ENCODE measurements at regions not wholly inside any gene's neighbourhood (a gene's known extent, or its start where the extent isn't known, plus 50 kb on each side); places are given as distances from the start of the nearest gene placed in this dataset.

DNA sequence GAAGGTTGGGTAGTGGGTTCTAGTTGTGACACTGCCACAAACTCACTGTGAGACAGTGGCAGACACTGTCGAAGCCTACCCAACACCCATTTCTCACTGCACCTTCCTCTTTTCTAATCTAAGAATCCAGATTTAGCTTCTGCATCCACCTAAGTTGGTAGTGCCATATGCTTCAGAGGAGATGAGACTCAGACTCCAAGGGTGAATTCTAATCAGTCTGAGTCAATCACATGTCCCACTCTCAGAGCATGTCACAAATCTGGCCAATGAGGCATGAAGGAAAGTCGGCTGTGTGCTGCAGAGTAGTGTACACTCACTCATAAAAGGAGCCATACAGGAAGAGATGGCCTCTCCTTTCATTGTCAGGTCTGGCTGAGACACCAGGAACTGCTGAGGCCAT lies 102.1 kb upstream of the RAP1B start:
- Histone ChIP-seq H3K4me1 (ENCODE audit: control insufficient read depth, insufficient read depth, low read length, poor library complexity, severe bottlenecking) (no peaks in the 10 kb centered on the region), H3K9me3 (ENCODE audit: control insufficient read depth, low read length) (no peaks in the 10 kb centered on the region), H3K4me3 (ENCODE audit: insufficient read depth, low read depth, low read length, poor library complexity, severe bottlenecking) (no peak overlapping the region), H3K27ac (ENCODE audit: insufficient read depth, low read length, poor library complexity, severe bottlenecking) (no peak overlapping the region), H3K36me3 (ENCODE audit: control insufficient read depth, insufficient read depth, low read length) (no peaks in the 10 kb centered on the region), H3K27me3 (replicated peaks; ENCODE audit: control insufficient read depth, insufficient read depth, low read length, poor library complexity, severe bottlenecking) (no peaks in the 10 kb centered on the region)
- no peak for DNase-seq

DNA sequence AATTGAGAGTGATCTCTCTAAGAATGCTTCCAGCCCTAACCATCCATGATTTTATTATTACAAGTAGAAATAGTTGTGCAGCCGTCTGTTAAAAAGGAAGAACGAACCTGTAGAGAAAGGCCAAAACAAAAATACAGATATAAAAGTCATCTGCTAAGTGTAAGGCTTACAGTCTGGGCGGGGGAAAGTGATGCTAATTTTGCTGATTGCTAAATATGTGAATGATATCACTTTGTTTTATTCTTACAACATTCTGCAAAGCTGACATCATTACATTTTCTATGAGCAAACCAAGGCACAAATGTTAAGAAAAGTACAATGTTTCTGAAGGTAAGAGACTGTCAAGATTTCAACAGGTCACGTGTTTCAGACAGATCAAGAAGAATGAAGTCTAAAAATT lies 101.5 kb upstream of the RAP1B start:
- H3K27ac ChIP-seq (ENCODE audit: insufficient read depth, low read length, poor library complexity, severe bottlenecking), result no peak overlapping the region
- H3K9me3 ChIP-seq (ENCODE audit: control insufficient read depth, low read length), result no peaks in the 10 kb centered on the region
- no peaks in the 10 kb centered on the region for H3K4me1 ChIP-seq (ENCODE audit: control insufficient read depth, insufficient read depth, low read length, poor library complexity, severe bottlenecking)
- no peak for DNase-seq
- no peaks in the 10 kb centered on the region for H3K27me3 ChIP-seq (replicated peaks; ENCODE audit: control insufficient read depth, insufficient read depth, low read length, poor library complexity, severe bottlenecking)
- no peak overlapping the region for H3K4me3 ChIP-seq (ENCODE audit: insufficient read depth, low read depth, low read length, poor library complexity, severe bottlenecking)
- no peaks in the 10 kb centered on the region for H3K36me3 ChIP-seq (ENCODE audit: control insufficient read depth, insufficient read depth, low read length)

DNA sequence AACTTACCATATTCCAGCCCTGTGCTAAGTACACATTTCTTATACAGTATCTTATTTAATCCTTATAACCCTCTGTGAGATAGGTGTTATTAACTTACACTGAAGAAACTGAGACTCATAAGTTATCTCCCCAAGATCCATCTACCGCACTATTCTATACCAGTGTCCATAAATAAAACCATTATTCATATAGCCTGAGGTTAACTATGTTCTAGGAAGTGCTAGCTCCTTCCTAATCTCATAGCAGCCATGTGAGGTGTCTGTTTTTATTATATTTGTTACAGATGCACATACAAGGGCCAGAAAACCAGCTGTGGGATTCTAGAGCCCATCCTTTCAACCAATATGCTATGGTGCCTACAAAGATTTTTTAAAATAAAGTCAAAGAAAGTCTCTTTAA lies 100.3 kb upstream of the RAP1B start:
- no peak for DNase-seq
- no peaks in the 10 kb centered on the region for H3K4me1 ChIP-seq (ENCODE audit: control insufficient read depth, insufficient read depth, low read length, poor library complexity, severe bottlenecking)

GRCh38 chr12:68514807-68515411 lies 95.8 kb upstream of the RAP1B start:
- Histone ChIP-seq H3K36me3 (ENCODE audit: control insufficient read depth, insufficient read depth, low read length) (no peaks in the 10 kb centered on the region), H3K4me3 (ENCODE audit: insufficient read depth, low read depth, low read length, poor library complexity, severe bottlenecking) (no peak overlapping the region), H3K9me3 (ENCODE audit: control insufficient read depth, low read length) (no peaks in the 10 kb centered on the region)

More for the DNA sequence above, 100.3 kb upstream of the RAP1B start:
- no peaks in the 10 kb centered on the region for H3K9me3 ChIP-seq (ENCODE audit: control insufficient read depth, low read length)
- no peaks in the 10 kb centered on the region for H3K36me3 ChIP-seq (ENCODE audit: control insufficient read depth, insufficient read depth, low read length)
- no peaks in the 10 kb centered on the region for H3K27me3 ChIP-seq (replicated peaks; ENCODE audit: control insufficient read depth, insufficient read depth, low read length, poor library complexity, severe bottlenecking)
- no peak overlapping the region for H3K4me3 ChIP-seq (ENCODE audit: insufficient read depth, low read depth, low read length, poor library complexity, severe bottlenecking)
- H3K27ac ChIP-seq (ENCODE audit: insufficient read depth, low read length, poor library complexity, severe bottlenecking), result no peak overlapping the region

DNA sequence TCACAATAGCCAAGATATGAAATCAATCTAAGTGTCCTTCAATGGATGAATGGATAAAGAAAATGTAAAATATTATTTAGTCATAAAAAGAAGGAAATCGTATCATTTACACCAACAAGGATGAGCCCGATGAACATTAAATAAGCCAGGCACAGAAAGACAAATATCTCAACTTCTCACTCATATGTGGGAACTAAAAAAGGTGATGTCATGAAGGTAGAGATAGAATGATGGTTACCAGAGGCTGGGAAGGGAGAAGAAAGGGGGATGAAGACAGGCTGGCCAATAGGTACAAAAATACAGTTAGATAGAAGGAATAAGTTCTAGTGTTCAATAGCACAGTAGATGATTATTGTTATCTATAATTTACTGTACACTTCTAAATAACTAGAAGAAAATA lies 94.9 kb upstream of the RAP1B start:
- no peak for DNase-seq
- no peak overlapping the region for H3K27ac ChIP-seq (ENCODE audit: insufficient read depth, low read length, poor library complexity, severe bottlenecking)
- H3K4me3 ChIP-seq (ENCODE audit: insufficient read depth, low read depth, low read length, poor library complexity, severe bottlenecking), result no peak overlapping the region
- no peaks in the 10 kb centered on the region for H3K9me3 ChIP-seq (ENCODE audit: control insufficient read depth, low read length)
- H3K4me1 ChIP-seq (ENCODE audit: control insufficient read depth, insufficient read depth, low read length, poor library complexity, severe bottlenecking), result no peaks in the 10 kb centered on the region
- H3K27me3 ChIP-seq (replicated peaks; ENCODE audit: control insufficient read depth, insufficient read depth, low read length, poor library complexity, severe bottlenecking), result no peaks in the 10 kb centered on the region
- H3K36me3 ChIP-seq (ENCODE audit: control insufficient read depth, insufficient read depth, low read length), result no peaks in the 10 kb centered on the region

More at GRCh38 chr12:68514807-68515411, 95.8 kb upstream of the RAP1B start:
- Histone ChIP-seq H3K27ac (ENCODE audit: insufficient read depth, low read length, poor library complexity, severe bottlenecking) (no peak overlapping the region), H3K27me3 (replicated peaks; ENCODE audit: control insufficient read depth, insufficient read depth, low read length, poor library complexity, severe bottlenecking) (no peaks in the 10 kb centered on the region), H3K4me1 (ENCODE audit: control insufficient read depth, insufficient read depth, low read length, poor library complexity, severe bottlenecking) (no peaks in the 10 kb centered on the region)
- no peak for DNase-seq

- Histone ChIP-seq H3K4me1 (ENCODE audit: control insufficient read depth, insufficient read depth, low read length, poor library complexity, severe bottlenecking) (no peaks in the 10 kb centered on the region), H3K9me3 (ENCODE audit: control insufficient read depth, low read length) (no peaks in the 10 kb centered on the region), H3K27ac (ENCODE audit: insufficient read depth, low read length, poor library complexity, severe bottlenecking) (no peak overlapping the region), H3K4me3 (ENCODE audit: insufficient read depth, low read depth, low read length, poor library complexity, severe bottlenecking) (no peak overlapping the region), H3K27me3 (replicated peaks; ENCODE audit: control insufficient read depth, insufficient read depth, low read length, poor library complexity, severe bottlenecking) (no peaks in the 10 kb centered on the region), H3K36me3 (ENCODE audit: control insufficient read depth, insufficient read depth, low read length) (no peaks in the 10 kb centered on the region)
- DNase-seq, result no peak
Observed at GRCh38 chr12:68521321-68521839, 89.3 kb upstream of the RAP1B start.

DNA sequence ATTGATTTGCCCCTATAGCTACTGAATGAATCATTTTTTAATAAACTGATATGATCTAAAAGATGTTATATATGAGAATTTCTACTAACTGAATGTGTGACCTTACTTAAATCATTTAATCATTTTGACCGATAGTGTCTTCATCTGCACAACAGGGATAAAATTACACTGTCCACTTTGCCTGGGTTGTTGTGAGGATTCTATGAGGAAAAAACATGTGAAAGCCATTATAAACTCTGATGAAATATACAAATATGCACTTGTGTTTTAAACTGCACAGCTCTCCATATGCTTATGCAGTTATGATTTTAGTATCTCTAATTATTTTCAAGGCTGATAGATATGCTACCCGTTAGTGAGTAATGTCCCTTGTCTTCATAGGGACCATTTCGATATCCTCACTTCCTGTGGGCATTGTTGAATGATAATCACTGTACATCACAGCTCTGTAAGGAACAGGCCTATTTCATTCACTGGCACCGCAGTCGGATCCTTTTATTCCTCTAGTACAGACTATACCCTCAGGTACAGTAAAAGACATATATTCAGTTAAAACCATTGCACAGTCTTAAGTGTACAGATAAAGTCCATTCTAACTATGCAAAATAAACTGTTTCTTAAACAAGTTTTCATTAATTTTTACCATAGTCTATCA lies 88.7 kb upstream of the RAP1B start:
- Histone ChIP-seq H3K27ac (ENCODE audit: insufficient read depth, low read length, poor library complexity, severe bottlenecking) (no peak overlapping the region), H3K36me3 (ENCODE audit: control insufficient read depth, insufficient read depth, low read length) (no peaks in the 10 kb centered on the region), H3K4me1 (ENCODE audit: control insufficient read depth, insufficient read depth, low read length, poor library complexity, severe bottlenecking) (no peaks in the 10 kb centered on the region), H3K27me3 (replicated peaks; ENCODE audit: control insufficient read depth, insufficient read depth, low read length, poor library complexity, severe bottlenecking) (no peaks in the 10 kb centered on the region), H3K4me3 (ENCODE audit: insufficient read depth, low read depth, low read length, poor library complexity, severe bottlenecking) (no peak overlapping the region), H3K9me3 (ENCODE audit: control insufficient read depth, low read length) (no peaks in the 10 kb centered on the region)
- DNase-seq, result no peak

DNA sequence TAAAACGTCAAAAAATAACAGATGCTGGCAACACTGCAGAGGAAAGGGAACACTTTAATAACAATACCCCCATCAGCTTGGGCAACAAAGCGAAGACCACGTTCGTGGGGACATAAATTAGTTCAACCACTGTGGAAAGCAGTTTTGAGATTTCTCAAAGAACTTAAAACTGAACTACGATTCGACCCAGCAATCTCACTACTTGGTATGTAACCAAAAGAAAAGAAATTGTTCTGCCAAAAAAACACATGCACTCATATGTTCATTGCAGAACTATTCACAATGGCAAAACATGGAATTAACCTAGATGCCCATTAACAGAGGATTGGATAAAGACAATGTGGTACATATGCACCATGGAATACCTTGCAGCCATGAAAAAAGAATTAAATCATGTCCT lies 81.2 kb upstream of the RAP1B start:
- no peak for DNase-seq
- H3K36me3 ChIP-seq (ENCODE audit: control insufficient read depth, insufficient read depth, low read length), result no peaks in the 10 kb centered on the region
- H3K4me3 ChIP-seq (ENCODE audit: insufficient read depth, low read depth, low read length, poor library complexity, severe bottlenecking), result no peak overlapping the region
- no peak overlapping the region for H3K27ac ChIP-seq (ENCODE audit: insufficient read depth, low read length, poor library complexity, severe bottlenecking)
- no peaks in the 10 kb centered on the region for H3K27me3 ChIP-seq (replicated peaks; ENCODE audit: control insufficient read depth, insufficient read depth, low read length, poor library complexity, severe bottlenecking)
- H3K9me3 ChIP-seq (ENCODE audit: control insufficient read depth, low read length), result no peaks in the 10 kb centered on the region
- no peaks in the 10 kb centered on the region for H3K4me1 ChIP-seq (ENCODE audit: control insufficient read depth, insufficient read depth, low read length, poor library complexity, severe bottlenecking)

DNA sequence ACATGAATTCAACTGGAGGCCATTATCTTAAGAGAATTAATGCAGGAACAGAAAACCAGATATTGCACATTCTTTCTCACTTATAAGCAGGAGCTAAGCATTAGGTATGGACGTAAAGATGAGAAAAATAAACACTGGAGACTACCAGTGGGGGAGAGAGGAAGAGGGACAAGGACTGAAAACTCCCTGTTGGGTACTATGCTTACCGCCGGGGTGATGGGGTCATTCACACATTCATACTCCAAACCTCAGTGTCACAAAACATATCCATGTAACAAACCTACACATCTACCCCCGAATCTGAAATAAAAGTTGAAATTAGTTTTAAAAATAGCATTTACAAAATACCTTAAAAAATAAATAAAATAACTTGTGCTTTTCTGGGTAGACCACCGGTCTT lies 80.8 kb upstream of the RAP1B start:
- no peaks in the 10 kb centered on the region for H3K36me3 ChIP-seq (ENCODE audit: control insufficient read depth, insufficient read depth, low read length)
- H3K27me3 ChIP-seq (replicated peaks; ENCODE audit: control insufficient read depth, insufficient read depth, low read length, poor library complexity, severe bottlenecking), result no peaks in the 10 kb centered on the region
- H3K4me3 ChIP-seq (ENCODE audit: insufficient read depth, low read depth, low read length, poor library complexity, severe bottlenecking), result no peak overlapping the region
- no peak overlapping the region for H3K27ac ChIP-seq (ENCODE audit: insufficient read depth, low read length, poor library complexity, severe bottlenecking)
- no peaks in the 10 kb centered on the region for H3K9me3 ChIP-seq (ENCODE audit: control insufficient read depth, low read length)
- DNase-seq, result no peak
- no peaks in the 10 kb centered on the region for H3K4me1 ChIP-seq (ENCODE audit: control insufficient read depth, insufficient read depth, low read length, poor library complexity, severe bottlenecking)

DNA sequence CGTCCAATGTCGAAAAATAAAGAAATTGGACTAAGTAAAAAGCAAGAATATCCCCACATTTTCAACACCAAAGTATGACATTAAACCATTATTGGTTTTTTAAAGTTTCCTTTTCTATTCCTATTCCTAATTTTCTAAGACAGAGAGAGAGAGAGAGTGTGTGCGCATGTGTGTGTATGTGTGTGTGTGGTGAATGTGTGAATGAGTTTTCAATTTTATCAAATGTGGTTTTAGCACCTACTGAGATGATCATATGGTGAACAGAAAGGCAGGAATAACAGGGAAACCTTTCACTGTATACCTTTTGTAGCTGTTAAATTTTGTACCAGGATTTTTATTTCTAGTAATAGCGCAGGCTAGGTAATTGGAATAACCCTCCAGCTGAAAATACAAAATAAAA lies 80.4 kb upstream of the RAP1B start:
- no peak for DNase-seq
- Histone ChIP-seq H3K36me3 (ENCODE audit: control insufficient read depth, insufficient read depth, low read length) (no peaks in the 10 kb centered on the region), H3K27ac (ENCODE audit: insufficient read depth, low read length, poor library complexity, severe bottlenecking) (no peak overlapping the region)

More for the DNA sequence above, 80.4 kb upstream of the RAP1B start:
- Histone ChIP-seq H3K27me3 (replicated peaks; ENCODE audit: control insufficient read depth, insufficient read depth, low read length, poor library complexity, severe bottlenecking) (no peaks in the 10 kb centered on the region), H3K4me3 (ENCODE audit: insufficient read depth, low read depth, low read length, poor library complexity, severe bottlenecking) (no peak overlapping the region), H3K9me3 (ENCODE audit: control insufficient read depth, low read length) (no peaks in the 10 kb centered on the region), H3K4me1 (ENCODE audit: control insufficient read depth, insufficient read depth, low read length, poor library complexity, severe bottlenecking) (no peaks in the 10 kb centered on the region)
